HFFc6 (cell line): ENCODE measurements at regions not wholly inside any gene's neighbourhood (a gene's known extent, or its start where the extent isn't known, plus 50 kb on each side); places are given as distances from the start of the nearest gene placed in this dataset.

ENCODE experiments used
- DNase-seq: peaks from one replicate; pipeline ENCODE4 v3.0.0-alpha.2; 2018
- H3K27ac Mint-ChIP-seq: 2 replicates; pipeline ENCODE4 v1.8.0; 2020; ENCODE audit warnings: mild to moderate bottlenecking, mixed read lengths
- H3K27me3 Mint-ChIP-seq: 2 replicates; pipeline ENCODE4 v1.8.0; 2021; ENCODE audit warnings: mild to moderate bottlenecking, moderate library complexity, mixed read lengths; ENCODE audit not compliant: insufficient read depth
- H3K36me3 Mint-ChIP-seq: 2 replicates; pipeline ENCODE4 v1.8.0; 2021; ENCODE audit warnings: low read depth, mixed read lengths
- H3K4me1 Mint-ChIP-seq: 2 replicates; pipeline ENCODE4 v1.8.0; 2020; ENCODE audit warnings: low read depth, mixed read lengths
- H3K4me3 Mint-ChIP-seq: 2 replicates; pipeline ENCODE4 v1.8.0; 2020; ENCODE audit warnings: mild to moderate bottlenecking, moderate library complexity, mixed read lengths
- H3K9me3 Mint-ChIP-seq: 2 replicates; pipeline ENCODE4 v1.8.0; 2020; ENCODE audit warnings: mild to moderate bottlenecking, mixed read lengths
- CTCF ChIP-seq: fragments of 200-600 bp; sonication (generic); IDR thresholded peaks from 2 replicates; pipeline ENCODE4 v1.5.0; 2021; ENCODE audit warnings: antibody characterized with exemption, mild to moderate bottlenecking

- Mint-ChIP-seq H3K4me3 (no peak overlapping the region), H3K4me1 (no peaks in the 10 kb centered on the region), H3K27me3 (no peaks in the 10 kb centered on the region; the same call in none of the 2 replicates), H3K9me3 (peaks cover 21% of the 10 kb centered on the region), H3K27ac (no peak overlapping the region), H3K36me3 (0 out of 2 replicates have a peak, but pooled peaks cover 4% of the 10 kb centered on the region)
- no peak for TF ChIP-seq CTCF
- DNase-seq = no peak
These were observed 412.1 kb downstream of the SH2D4B start for GRCh38 chr10:80949785-80950184.

GRCh38 chr10:80952436-80952835 lies 414.7 kb downstream of the SH2D4B start:
- Mint-ChIP-seq H3K36me3 (0 out of 2 replicates have a peak, but pooled peaks cover 4% of the 10 kb centered on the region), H3K27me3 (no peaks in the 10 kb centered on the region; the same call in 1 of the 2 replicates), H3K4me3 (no peak overlapping the region), H3K9me3 (peaks cover 15% of the 10 kb centered on the region), H3K27ac (no peak overlapping the region), H3K4me1 (no peaks in the 10 kb centered on the region)
- no peak for TF ChIP-seq CTCF
- DNase-seq = no peak

- H3K9me3 Mint-ChIP-seq = peaks cover 17% of the 10 kb centered on the region; the same call in 1 of the 2 replicates
- H3K27ac Mint-ChIP-seq = no peak overlapping the region
- H3K4me1 Mint-ChIP-seq = no peaks in the 10 kb centered on the region
- 0 out of 2 replicates have a peak, but pooled peaks cover 2% of the 10 kb centered on the region for H3K36me3 Mint-ChIP-seq
- no peak for DNase-seq
- H3K4me3 Mint-ChIP-seq = no peak overlapping the region
- no peak for TF ChIP-seq CTCF
- no peaks in the 10 kb centered on the region for H3K27me3 Mint-ChIP-seq
These were observed 419.5 kb downstream of the SH2D4B start for GRCh38 chr10:80957161-80957560.

GRCh38 chr10:80964179-80964578 lies 426.5 kb downstream of the SH2D4B start:
- TF ChIP-seq CTCF = no peak
- no peak overlapping the region for H3K4me3 Mint-ChIP-seq
- no peaks in the 10 kb centered on the region for H3K27me3 Mint-ChIP-seq
- DNase-seq = no peak
- peaks cover 18% of the 10 kb centered on the region; the same call in 1 of the 2 replicates for H3K9me3 Mint-ChIP-seq
- no peaks in the 10 kb centered on the region for H3K4me1 Mint-ChIP-seq
- no peak overlapping the region for H3K27ac Mint-ChIP-seq
- no peaks in the 10 kb centered on the region for H3K36me3 Mint-ChIP-seq

GRCh38 chr10:80964955-80965614 lies 427.4 kb downstream of the SH2D4B start:
- H3K27me3 Mint-ChIP-seq = no peaks in the 10 kb centered on the region
- no peaks in the 10 kb centered on the region for H3K36me3 Mint-ChIP-seq
- peaks cover 19% of the 10 kb centered on the region for H3K9me3 Mint-ChIP-seq
- H3K4me3 Mint-ChIP-seq = no peak overlapping the region
- no peaks in the 10 kb centered on the region for H3K4me1 Mint-ChIP-seq
- DNase-seq = no peak
- no peak overlapping the region for H3K27ac Mint-ChIP-seq
- no peak for TF ChIP-seq CTCF
